ENCODE measurements at regions not wholly inside any gene's neighbourhood (a gene's known extent, or its start where the extent isn't known, plus 50 kb on each side); places are given as distances from the start of the nearest gene placed in this dataset.
"Not testable (repeated sequence)": the region's sequence is repeated elsewhere in the genome, so short reads cannot be mapped to it uniquely, and the experiment has no call there.

- no peak for DNase-seq
Observed at GRCh38 chr6:119431799-119432198, 82.2 kb upstream of the MAN1A1 start.

- no peak for DNase-seq
Observed at GRCh38 chr6:119430805-119431204, 81.2 kb upstream of the MAN1A1 start.

GRCh38 chr6:119428633-119429032, 79.1 kb upstream of the MAN1A1 start:
- no peak for DNase-seq

GRCh38 chr6:119426619-119427018, 77.1 kb upstream of the MAN1A1 start:
- no peak for DNase-seq

GRCh38 chr6:119423996-119424395, 74.4 kb upstream of the MAN1A1 start:
- no peak for DNase-seq

- DNase-seq, result not testable (repeated sequence)
Observed at GRCh38 chr6:119418084-119418483, 68.5 kb upstream of the MAN1A1 start.

- DNase-seq, result no peak
Observed at GRCh38 chr6:119407156-119407555, 57.6 kb upstream of the MAN1A1 start.

GRCh38 chr6:119405114-119405513, 55.6 kb upstream of the MAN1A1 start:
- DNase-seq, result not testable (repeated sequence)
